Mucosa of descending colon (tissue), 3 donors: ENCODE measurements at regions not wholly inside any gene's neighbourhood (a gene's known extent, or its start where the extent isn't known, plus 50 kb on each side); places are given as distances from the start of the nearest gene placed in this dataset.

Experiments used
- ATAC-seq: fragments of 200-7000 bp; cut with Tn5 transposase; one replicate; pipeline ENCODE4 v1.9.1; 2020; ENCODE audit warnings: mild to moderate bottlenecking, moderate library complexity
- DNase-seq, 3 donors: peaks; one replicate each; pipeline ENCODE4 v3.0.0-alpha.2; 2020
- H3K36me3 ChIP-seq: fragments of 200-600 bp; one replicate; pipeline ENCODE4 v1.8.0; 2021; ENCODE audit warnings: low read depth, mild to moderate bottlenecking
- H3K4me1 ChIP-seq: fragments of 200-600 bp; one replicate; pipeline ENCODE4 v1.8.0; 2021; ENCODE audit warnings: low read depth, mild to moderate bottlenecking
- H3K4me3 ChIP-seq: fragments of 200-600 bp; one replicate; pipeline ENCODE4 v1.8.0; 2021; ENCODE audit warnings: mild to moderate bottlenecking
- H3K9me3 ChIP-seq: fragments of 200-600 bp; one replicate; pipeline ENCODE4 v1.8.0; 2021; ENCODE audit warnings: mild to moderate bottlenecking
- CTCF ChIP-seq: fragments of 200-600 bp; IDR thresholded peaks from one replicate; pipeline ENCODE4 v1.8.0; 2022; ENCODE audit warnings: antibody characterized with exemption, mild to moderate bottlenecking
- intact Hi-C, 2 donors: fragments of 100-400 bp; cut with DNase I in 1 of 2; cut with micrococcal nuclease in 1 of 2; formaldehyde crosslinking; loops; one replicate each; pipeline versions ENCODE4 v1.11.0 to v1.11.1; 2022; cut with DNase I, micrococcal nuclease
- donor health status: DM: no; HTN: no; CAD: no; lungs with moderate emphysema.
- donor health status: DM: no; HTN: no; CAD: no.
- donor health status: DM: no; HTN: yes; CAD: no.

GRCh38 chr10:43874984-43875383 is 226.3 kb upstream of the ZNF32 start:
- no peak for TF ChIP-seq CTCF
- intact Hi-C loops, result no loop called here
- no peaks in the 10 kb centered on the region for H3K4me1 ChIP-seq
- DNase-seq (no peak), ATAC-seq (no peak)
- H3K4me3 ChIP-seq, result no peak overlapping the region
- H3K36me3 ChIP-seq, result no peaks in the 10 kb centered on the region
- no peaks in the 10 kb centered on the region for H3K9me3 ChIP-seq

GRCh38 chr10:43873717-43874116 is 225.0 kb upstream of the ZNF32 start:
- no peak for TF ChIP-seq CTCF
- intact Hi-C loops, result no loop called here
- no peaks in the 10 kb centered on the region for H3K9me3 ChIP-seq
- no peaks in the 10 kb centered on the region for H3K36me3 ChIP-seq
- no peak overlapping the region for H3K4me3 ChIP-seq
- no peaks in the 10 kb centered on the region for H3K4me1 ChIP-seq
- DNase-seq (no peak), ATAC-seq (no peak)

- TF ChIP-seq CTCF, result no peak
- no peak for ATAC-seq
- no peaks in the 10 kb centered on the region for H3K9me3 ChIP-seq
- no peak overlapping the region for H3K4me3 ChIP-seq
- H3K4me1 ChIP-seq, result no peaks in the 10 kb centered on the region
- no peaks in the 10 kb centered on the region for H3K36me3 ChIP-seq
- no peak for DNase-seq
- intact Hi-C loops, result no loop called here
Measured at GRCh38 chr10:43872644-43873043, 224.0 kb upstream of the ZNF32 start.

- intact Hi-C loops, result no loop called here
- H3K4me1 ChIP-seq, result no peaks in the 10 kb centered on the region
- ATAC-seq, result no peak
- H3K9me3 ChIP-seq, result no peaks in the 10 kb centered on the region
- H3K4me3 ChIP-seq, result no peak overlapping the region
- DNase-seq, result no peak
- TF ChIP-seq CTCF, result no peak
- H3K36me3 ChIP-seq, result no peaks in the 10 kb centered on the region
Measured at GRCh38 chr10:43871545-43871944, 222.9 kb upstream of the ZNF32 start.

GRCh38 chr10:43870968-43871439 is 222.3 kb upstream of the ZNF32 start:
- intact Hi-C loops, result no loop called here
- Histone ChIP-seq H3K4me3 (no peak overlapping the region), H3K4me1 (no peaks in the 10 kb centered on the region), H3K36me3 (no peaks in the 10 kb centered on the region), H3K9me3 (no peaks in the 10 kb centered on the region)
- no peak for TF ChIP-seq CTCF
- no peak for ATAC-seq
- no peak for DNase-seq

- no peak for TF ChIP-seq CTCF
- Histone ChIP-seq H3K4me3 (no peak overlapping the region), H3K9me3 (no peaks in the 10 kb centered on the region), H3K36me3 (no peaks in the 10 kb centered on the region), H3K4me1 (no peaks in the 10 kb centered on the region)
- no peak for ATAC-seq
- no peak for DNase-seq
- intact Hi-C loops, result no loop called here
Measured at GRCh38 chr10:43869669-43870322, 221.1 kb upstream of the ZNF32 start.
